Left renal cortex interstitium (tissue), 4 donors: ENCODE measurements at regions not wholly inside any gene's neighbourhood (a gene's known extent, or its start where the extent isn't known, plus 50 kb on each side); places are given as distances from the start of the nearest gene placed in this dataset.
"Not testable (repeated sequence)": the region's sequence is repeated elsewhere in the genome, so short reads cannot be mapped to it uniquely, and the experiment has no call there.

Experiments
- DNase-seq, 4 donors: peaks; one replicate each; pipeline ENCODE4 v3.0.0-alpha.2; 2013; ENCODE audit warnings: low read depth in 4 of 4, low spot score in 2 of 4, missing footprints in 1 of 4

GRCh38 chr12:66733321-66733720, 54.4 kb upstream of the GRIP1 start:
- DNase-seq: no peak

- DNase-seq: no peak
Observed at GRCh38 chr12:66733839-66734238, 55.0 kb upstream of the GRIP1 start.

GRCh38 chr12:66735275-66735674, 56.4 kb upstream of the GRIP1 start:
- DNase-seq: no peak

- DNase-seq: no peak
Observed at GRCh38 chr12:66736931-66737330, 58.1 kb upstream of the GRIP1 start.

GRCh38 chr12:66739266-66739665, 60.4 kb upstream of the GRIP1 start:
- no peak for DNase-seq

GRCh38 chr12:66739940-66740651, 61.2 kb upstream of the GRIP1 start:
- no peak for DNase-seq

GRCh38 chr12:66740732-66741131, 61.9 kb upstream of the GRIP1 start:
- DNase-seq: no peak

GRCh38 chr12:66741919-66742318, 63.0 kb upstream of the GRIP1 start:
- DNase-seq: no peak

- no peak for DNase-seq
Observed at GRCh38 chr12:66742508-66743367, 63.9 kb upstream of the GRIP1 start.

GRCh38 chr12:66744461-66744860, 65.6 kb upstream of the GRIP1 start:
- no peak for DNase-seq

- DNase-seq: no peak
Observed at GRCh38 chr12:66744956-66745383, 66.1 kb upstream of the GRIP1 start.

GRCh38 chr12:66746489-66747201, 67.8 kb upstream of the GRIP1 start:
- DNase-seq: no peak

- no peak for DNase-seq
Observed at GRCh38 chr12:66751432-66752113, 72.7 kb upstream of the GRIP1 start.

- DNase-seq: no peak
Observed at GRCh38 chr12:66753810-66754209, 74.9 kb upstream of the GRIP1 start.

GRCh38 chr12:66755727-66756395, 77.0 kb upstream of the GRIP1 start:
- no peak for DNase-seq

GRCh38 chr12:66756631-66757030, 77.8 kb upstream of the GRIP1 start:
- no peak for DNase-seq

- DNase-seq: not testable (repeated sequence)
Observed at GRCh38 chr12:66760122-66760521, 81.2 kb upstream of the GRIP1 start.

GRCh38 chr12:66763467-66763866, 84.6 kb upstream of the GRIP1 start:
- no peak for DNase-seq

GRCh38 chr12:66765204-66765603, 86.3 kb upstream of the GRIP1 start:
- DNase-seq: no peak

GRCh38 chr12:66767536-66767935, 88.7 kb upstream of the GRIP1 start:
- no peak for DNase-seq
